ENCODE measurements at regions not wholly inside any gene's neighbourhood (a gene's known extent, or its start where the extent isn't known, plus 50 kb on each side); places are given as distances from the start of the nearest gene placed in this dataset.

GRCh38 chr10:56231436-56231835, 129.6 kb downstream of the ZWINT start:
- TF ChIP-seq CTCF (IDR thresholded peaks at IDR 0.05; ENCODE audit: insufficient read depth, low read length): no peak
- TF ChIP-seq POLR2AphosphoS5 (IDR thresholded peaks at IDR 0.05; ENCODE audit: low read depth): no peak

Data from HL-60 (cell line).